GM19025 (cell line): ENCODE measurements at regions not wholly inside any gene's neighbourhood (a gene's known extent, or its start where the extent isn't known, plus 50 kb on each side); places are given as distances from the start of the nearest gene placed in this dataset.
A peak's percentile ranks its signal among the peaks of the same experiment; 100 is the strongest.
"Not testable (repeated sequence)": the region's sequence is repeated elsewhere in the genome, so short reads cannot be mapped to it uniquely, and the experiment has no call there.

Source experiments
- ATAC-seq: cut with Tn5 transposase; IDR thresholded peaks from one replicate; pipeline ENCODE4 v1.9.1; 2021; ENCODE audit warnings: mild to moderate bottlenecking, low read depth, moderate library complexity; ENCODE audit not compliant: unreplicated experiment

DNA sequence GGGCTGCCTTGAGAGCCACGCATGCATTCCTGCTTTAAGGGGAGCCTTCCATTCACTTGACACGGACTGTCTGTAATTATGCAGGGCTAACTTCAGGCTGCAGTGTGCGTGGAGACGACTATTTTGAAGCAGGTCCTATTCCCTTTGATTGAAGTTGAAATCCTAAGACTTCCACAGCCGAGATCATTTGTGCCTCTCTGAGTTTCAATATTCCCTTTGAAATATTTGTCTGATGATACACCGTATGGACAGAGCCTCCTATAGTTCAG, 585.2 kb downstream of the TTLL7 start:
- ATAC-seq, result not testable (repeated sequence)

DNA sequence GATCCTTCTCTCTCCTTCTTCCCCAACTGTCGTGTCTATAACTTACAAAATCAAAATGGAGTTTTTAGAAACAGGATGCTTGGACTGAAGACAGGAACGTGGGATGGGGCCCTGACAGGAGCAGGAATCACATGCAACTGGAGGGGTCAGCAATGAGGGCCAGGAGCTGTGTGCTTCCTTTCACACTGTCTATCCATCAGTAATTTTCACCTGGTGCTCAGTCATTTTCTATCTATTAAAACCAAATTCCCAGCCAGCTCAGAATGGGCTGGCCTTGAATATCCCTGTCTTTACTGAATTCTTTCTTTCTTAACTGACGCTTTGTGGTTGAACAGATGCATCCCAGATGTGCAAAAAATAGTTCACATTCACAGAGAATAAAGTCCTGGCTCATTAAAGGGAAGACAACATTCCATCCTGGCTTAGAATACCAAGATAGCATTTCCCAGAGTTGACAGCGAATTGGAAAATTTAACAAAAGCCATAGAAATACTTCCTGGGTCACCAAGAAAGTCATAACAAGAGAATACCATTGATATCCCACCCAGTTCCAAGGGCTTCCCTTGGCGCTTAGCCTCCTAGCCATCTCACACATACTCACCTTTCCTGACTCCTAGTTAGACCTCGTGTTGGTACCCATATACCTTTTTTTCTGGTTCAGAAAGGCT, 588.1 kb downstream of the TTLL7 start:
- not testable (repeated sequence) for ATAC-seq

DNA sequence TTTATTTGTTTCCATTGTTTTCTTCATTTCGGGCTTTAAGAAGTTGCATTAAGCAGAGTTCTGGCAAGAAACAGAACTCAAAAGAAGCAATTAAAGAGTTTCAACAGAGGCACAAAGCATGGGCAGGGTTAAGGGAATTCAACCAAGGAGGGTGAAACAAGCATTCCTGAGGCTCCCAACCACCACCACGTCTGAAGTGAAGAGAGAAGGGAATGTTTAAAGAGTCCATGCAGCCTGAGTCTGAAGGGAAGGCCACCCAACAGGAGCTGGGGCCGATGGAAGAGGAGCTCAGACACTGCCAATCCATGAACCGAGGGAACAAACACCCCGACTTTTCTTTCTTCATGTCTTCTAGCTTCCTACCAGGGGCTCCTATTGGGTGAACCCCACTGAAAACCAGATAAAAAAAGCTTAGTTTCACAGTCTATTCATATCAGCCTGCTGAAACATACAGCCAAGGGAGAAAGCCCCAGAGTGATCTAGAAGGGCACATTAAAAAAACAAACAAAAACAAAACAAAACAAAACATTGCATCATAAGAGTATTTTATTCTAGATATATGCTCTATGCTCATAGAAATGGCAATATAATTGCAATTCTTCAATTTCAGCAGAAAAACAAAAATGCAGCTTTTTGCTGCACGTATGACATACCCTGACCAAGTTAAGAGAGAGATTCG, 592.1 kb downstream of the TTLL7 start:
- not testable (repeated sequence) for ATAC-seq

DNA sequence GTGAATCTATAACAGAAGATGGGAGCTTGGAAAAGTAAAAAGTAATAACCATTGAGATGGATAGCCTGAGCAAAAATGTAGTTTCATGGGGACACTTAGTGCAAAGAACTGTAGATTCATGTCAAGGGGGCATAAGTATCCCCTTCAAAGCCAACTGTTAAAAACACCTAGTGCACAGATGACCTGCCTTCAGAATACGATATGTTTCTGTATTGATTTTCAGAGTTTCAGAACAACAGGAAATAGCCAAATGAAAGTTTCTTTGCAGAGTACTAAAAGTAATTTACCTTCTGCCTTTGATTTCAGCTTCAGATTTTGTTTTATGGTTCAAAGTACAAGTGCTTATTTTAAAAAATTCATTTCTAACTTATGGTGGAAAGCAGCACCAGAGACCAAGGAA, 593.1 kb downstream of the TTLL7 start:
- peak; percentile 57 for ATAC-seq

DNA sequence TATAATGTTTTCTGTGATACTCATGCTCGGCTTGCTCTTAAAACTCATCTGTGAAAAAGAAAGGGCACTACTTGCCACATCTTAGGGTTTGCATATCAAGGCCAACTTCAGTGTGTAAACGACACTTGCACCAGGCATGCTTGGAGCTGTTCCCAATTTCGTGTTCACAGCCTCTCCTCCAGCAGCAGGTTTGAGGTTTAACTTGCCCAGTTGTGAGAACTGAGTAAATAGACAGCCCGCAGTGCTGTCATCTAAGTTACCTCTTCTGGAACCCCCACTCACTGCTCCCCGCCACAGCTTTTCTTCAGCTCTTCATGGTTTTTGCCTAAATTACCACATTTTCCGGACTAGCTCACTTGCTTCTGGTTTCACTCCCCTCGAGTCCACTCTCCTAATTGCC, 595.4 kb downstream of the TTLL7 start:
- ATAC-seq, result not testable (repeated sequence)

DNA sequence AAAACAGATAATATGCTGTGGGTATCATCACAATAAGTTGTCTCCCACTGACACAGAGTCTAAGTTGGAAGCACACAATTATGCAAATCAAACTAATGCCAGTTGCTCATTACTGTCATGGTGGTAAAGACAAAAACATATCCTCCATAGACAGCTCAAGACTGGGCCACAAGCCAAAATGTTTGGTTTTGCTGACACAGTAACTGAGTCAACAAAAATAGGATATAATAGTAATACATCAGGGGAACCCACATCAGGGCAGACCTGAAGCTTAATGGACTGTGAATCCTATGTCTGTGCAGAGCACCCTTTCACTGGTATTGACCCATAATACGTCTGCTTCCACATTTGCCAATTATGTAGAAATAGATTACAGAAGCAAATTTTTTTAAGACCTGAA, 597.8 kb downstream of the TTLL7 start:
- ATAC-seq, result not testable (repeated sequence)

DNA sequence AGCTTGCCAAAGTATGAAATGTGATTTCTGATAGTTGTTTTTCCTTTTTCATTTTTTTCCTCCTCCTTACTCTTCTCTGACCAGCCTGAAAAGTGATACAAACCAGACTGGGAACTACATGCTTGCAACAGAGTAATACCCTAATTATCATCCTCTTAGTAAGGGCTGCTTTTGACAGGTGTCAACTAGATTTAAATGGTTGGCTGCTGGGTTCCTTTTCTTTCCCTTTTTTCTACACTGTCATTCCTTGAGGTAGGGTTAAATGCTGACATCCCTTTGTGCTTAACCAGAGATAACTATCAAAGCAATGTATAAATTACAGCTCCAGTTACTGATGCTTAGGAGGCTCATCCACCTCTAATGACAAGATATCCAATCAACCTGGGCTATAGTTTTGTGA, 598.8 kb downstream of the TTLL7 start:
- not testable (repeated sequence) for ATAC-seq

DNA sequence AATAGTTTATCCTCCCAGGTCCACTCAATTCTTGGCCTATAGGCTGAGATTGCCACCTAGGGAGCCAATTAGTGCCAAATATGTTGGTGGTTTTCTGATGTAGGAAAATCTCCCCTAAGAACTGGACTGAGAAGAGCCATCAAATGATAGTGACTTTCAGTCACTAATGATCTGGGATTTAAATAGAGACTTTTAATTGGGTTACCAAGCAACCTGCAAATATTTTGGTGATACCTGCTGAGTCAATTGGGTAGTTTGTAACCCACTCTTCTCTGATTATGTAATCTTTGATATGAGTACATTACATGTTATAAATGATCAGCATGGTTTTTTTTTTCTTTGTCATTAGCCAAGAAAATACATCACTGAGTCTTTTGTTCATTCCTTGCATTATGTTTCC, 600.8 kb downstream of the TTLL7 start:
- not testable (repeated sequence) for ATAC-seq

DNA sequence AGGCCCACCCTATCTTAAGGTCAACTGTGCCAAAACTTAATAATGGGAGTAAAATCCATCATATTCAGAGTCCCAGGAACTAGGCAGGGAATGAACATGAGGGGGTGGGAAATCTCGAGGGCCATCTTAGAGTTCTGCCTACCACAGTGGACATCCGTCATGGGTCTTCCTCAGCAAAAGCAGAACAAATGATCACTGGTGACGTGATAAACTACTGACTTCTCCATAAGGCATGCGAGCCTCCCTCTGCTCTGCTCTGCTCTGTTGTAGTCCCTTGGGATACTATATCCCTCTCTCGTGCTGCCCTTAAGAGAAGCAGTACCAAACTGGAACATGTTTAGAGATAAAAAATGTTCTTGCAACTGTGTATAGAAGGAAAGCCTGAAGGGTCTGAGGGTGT, 603.8 kb downstream of the TTLL7 start:
- ATAC-seq, result not testable (repeated sequence)

DNA sequence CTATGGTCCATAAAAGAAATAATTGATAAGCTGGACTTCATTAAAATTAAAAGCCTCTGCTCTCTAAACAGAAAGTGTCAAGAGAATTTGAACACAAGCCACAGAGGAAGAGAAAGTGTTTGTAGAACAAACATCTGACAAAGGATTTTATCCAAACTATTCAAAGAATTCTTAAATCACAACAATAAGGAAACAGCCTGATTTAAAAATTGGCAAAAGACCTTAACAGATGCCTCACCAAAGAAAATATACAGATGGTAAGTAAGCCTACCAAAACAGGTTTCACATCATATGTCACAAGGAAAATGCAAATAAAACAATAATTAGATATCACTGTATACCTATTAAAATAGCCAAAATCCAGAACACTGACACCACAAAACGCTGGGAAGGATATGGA, 612.0 kb downstream of the TTLL7 start:
- ATAC-seq, result not testable (repeated sequence)

DNA sequence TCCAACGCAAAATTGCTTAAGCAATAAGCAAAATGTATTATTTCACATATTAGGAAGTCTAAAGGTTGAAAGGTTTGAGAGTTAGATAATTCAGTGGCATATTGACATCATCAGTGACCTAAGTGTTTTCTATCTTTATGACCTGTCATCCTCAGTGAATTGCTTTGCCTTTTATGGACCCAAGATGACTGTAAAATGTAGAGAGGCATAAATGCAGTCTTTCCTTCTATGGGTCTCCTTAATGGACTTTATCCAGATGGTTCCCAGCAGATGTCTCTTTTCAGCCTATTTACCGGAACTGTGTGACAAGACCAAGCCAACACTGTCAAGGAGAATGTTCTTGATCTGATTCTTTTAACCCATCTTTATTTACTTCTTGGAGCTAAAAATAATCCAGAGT, 615.8 kb downstream of the TTLL7 start:
- not testable (repeated sequence) for ATAC-seq

DNA sequence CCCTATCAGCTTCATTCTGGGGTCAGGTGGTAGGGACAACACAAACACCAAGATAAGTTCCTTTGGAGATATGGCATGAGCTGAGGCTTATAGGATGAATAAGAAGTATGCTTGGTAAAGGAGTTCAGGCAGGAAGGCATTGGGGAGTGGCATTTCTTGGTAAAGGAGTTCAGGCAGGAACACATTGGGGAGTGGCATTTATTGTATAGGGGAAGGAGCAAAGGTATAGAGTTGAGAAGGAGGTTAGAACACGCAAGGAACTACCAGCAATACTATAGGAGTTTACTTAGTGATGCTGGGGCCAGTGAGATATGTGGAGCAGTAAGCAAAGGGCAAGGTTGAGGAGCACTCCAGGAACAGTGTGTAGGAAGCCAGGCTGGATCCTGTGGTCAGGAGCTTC, 625.9 kb downstream of the TTLL7 start:
- not testable (repeated sequence) for ATAC-seq

DNA sequence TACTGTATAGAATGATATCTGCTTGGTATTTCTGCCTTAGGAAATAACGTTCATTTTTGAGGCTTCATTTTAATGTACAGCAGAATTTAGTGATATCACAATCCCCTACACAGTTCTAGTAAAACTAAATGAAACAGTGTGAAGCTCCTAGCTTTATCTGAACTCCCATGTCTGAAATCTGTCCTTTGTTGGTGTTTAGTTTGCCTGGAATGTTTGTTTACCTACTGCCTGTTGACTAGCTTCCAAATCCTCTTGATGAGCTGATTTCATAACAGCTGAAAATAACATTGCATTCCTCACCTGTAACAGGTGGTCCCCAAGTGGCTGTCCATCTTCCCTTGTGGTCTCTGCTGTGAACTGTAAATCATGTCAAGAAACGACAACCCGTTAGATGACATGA, 629.1 kb downstream of the TTLL7 start:
- ATAC-seq, result not testable (repeated sequence)

DNA sequence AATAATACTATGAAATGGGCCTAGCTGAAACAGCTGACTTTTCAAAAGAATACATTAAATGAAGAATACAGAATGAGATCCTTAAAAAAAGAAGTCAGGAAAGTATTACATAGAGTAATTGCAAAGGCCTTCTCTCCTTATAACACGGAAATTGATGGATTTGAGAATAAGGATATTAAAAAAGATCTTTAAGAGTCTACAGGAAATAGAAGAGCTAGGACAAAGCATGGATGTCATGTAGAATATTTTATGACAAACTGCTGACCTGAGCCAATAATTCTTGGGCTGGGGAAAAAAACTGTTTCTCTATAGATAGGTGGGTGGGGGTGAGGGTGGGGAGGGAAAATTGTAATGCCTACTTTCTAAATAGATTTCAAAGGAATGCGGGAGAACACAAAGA, 633.6 kb downstream of the TTLL7 start:
- ATAC-seq, result not testable (repeated sequence)

DNA sequence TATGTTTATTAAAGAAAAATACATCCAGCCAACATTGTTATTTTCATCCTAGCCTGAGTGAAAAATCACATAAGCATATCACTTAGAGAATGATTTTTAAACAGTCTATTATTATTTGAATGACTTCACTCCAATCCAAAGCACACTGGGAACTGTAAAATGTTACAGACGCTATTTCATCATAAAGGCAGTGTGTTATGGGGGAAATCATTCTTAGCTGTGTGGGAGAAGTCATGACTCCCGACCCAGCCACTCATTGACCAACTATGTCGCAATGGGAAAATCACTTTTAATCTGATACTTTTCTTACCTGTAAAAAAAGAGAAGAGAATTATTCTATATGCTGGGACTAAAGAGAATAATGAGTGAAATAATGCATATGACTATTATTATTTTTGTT, 653.6 kb downstream of the TTLL7 start:
- ATAC-seq, result not testable (repeated sequence)

DNA sequence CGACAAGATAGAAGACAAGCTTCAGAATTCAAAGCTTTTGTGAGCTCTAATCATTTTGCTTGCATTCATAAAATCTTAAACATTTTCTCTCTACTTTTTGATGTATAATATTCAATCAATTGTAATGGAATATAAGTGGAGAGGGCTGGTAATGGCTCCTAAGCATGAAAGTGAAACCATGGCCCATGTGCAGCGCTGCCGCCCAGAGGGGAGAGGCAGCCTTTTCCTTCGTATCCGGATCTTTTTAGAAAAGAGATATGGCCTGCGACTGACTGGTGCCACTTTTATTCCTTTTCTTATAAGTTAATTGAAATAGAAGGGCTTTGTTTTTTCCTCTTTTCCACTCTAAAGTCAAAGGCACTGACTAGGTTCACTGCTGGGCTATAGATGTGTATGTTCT, 655.2 kb downstream of the TTLL7 start:
- ATAC-seq, result not testable (repeated sequence)

DNA sequence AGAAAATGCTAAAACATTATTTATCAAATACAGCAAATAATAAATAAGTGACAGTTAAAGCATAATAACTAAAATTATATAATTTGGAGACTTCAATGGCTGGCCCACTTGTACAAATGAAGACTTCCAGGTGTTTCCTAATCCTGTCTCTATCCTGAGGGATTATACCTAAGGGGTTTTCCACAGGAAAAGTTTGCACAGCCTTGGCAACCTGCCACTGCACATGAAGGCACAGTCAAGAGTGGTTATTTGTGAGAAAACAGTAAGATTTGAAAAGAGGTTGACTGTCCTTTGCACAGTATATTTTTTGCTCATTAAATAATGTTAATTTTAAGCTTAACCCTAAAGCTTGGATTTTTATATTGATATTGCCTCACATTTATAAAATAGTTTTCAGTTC, 655.9 kb downstream of the TTLL7 start:
- not testable (repeated sequence) for ATAC-seq

DNA sequence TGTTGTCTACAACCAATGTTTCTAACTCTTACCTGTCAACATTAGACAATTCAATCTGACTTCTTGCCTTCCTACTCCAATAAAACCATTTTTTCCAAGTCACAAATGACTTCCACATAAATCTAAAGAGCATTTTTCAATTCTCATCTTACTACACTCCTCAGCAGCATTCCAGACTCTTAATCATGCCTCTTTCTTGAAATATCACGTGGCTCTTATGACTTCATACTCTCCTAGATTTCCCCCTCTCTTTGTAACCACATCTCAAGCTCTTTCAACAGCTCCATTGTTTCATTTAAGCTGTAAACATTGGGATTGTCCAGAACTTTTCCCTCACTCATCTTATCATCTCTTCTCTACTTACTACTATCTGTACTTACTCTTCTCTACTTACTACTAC, 666.6 kb downstream of the TTLL7 start:
- not testable (repeated sequence) for ATAC-seq

DNA sequence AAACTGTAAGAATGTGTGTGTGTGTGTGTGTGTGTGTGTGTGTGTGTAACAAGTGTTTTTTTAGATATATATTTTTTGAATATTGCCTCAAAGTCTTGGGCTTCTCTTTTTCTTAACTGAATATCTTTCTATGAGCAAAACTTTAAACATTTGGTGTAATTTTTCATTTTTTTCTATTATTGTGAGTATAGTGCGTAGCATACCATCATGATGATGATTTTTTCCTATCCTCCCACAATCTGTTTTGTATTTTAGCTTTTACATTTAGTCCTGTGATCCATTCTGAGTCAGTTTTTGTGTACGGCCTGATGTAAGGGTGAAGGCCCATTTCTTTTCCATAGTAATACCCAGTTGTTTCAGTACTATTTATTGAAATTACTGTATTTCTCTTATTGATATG, 680.6 kb downstream of the TTLL7 start:
- no peak for ATAC-seq

DNA sequence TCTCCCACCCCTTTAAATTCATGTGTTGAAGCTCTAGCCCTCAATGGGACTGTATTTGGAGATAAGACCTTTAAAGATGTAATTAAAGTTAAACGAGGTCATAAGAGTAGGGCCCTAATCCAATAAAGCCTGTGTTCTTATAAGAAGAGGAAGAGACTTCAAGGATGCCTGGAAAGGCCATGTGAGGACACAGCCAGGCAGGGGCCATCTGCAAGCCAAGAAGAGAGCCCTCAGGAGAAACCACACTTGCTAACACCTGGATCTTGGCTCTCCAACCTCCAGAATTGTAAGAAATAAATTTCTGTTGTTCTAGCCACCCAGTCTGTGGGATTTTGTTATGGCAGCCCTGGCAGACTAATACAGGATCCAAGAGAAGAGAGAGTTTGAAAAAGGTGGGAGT, 683.5 kb downstream of the TTLL7 start:
- not testable (repeated sequence) for ATAC-seq

DNA sequence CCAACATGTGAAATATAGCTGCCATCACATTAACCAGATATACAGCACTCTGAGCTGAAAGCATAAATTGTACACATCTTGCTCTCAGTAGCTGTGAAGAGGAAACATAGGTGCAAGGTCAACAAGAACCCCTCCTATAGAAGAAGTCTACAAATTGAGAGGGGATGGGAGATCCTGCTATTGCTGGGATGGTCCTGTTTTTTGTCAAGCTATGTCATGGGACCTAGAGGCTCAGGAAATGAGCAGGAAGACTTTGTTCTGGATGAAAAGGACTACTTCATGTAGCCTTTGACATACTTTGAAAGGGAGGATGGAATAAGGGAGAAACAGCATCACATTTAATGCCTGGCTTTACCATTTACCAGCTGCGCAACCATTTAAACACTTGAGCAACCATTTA, 688.8 kb downstream of the TTLL7 start:
- ATAC-seq, result not testable (repeated sequence)

DNA sequence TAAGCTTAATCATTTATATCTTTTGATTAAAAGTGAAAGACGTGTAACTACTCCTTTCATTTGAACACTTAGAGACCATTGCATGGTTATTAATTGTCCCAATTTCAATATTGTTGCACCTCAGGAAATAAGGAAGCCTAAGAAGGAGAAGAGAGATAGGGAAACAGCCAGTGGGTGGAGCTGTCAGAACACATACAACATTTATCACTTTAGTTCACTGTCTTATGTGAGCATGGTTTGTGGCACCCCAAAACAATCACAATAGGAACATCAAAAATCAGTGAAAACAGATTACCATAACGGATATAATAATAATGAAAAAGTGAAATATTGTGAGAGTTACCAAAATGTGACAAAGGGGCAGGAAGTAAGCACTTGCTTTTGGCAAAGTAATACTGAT, 689.9 kb downstream of the TTLL7 start:
- ATAC-seq, result not testable (repeated sequence)
